ENCODE measurements at regions not wholly inside any gene's neighbourhood (a gene's known extent, or its start where the extent isn't known, plus 50 kb on each side); places are given as distances from the start of the nearest gene placed in this dataset.

DNA sequence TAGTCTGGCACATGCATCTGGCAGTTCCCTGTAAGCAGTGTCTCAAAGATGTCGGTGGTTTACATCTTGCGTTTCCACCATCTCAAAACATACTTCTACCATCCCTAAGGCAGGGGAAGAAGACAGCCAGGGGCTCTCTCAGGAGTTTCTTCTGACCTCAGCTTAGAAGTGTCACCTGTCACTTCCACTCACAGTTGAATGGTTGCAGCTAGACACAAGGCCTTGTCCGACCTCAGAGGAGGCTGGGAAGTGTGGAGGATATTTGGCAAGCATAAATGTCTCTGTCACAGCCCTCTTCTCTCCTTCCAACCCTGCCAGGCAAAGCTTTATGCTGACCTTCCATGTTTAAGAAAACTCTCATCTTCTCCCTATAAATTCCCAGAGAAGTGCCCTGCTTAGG is 193.3 kb downstream of the HERPUD2 start:
- no peak for DNase-seq

GRCh38 chr7:35499226-35499625 is 195.7 kb downstream of the HERPUD2 start:
- no peak for DNase-seq

DNA sequence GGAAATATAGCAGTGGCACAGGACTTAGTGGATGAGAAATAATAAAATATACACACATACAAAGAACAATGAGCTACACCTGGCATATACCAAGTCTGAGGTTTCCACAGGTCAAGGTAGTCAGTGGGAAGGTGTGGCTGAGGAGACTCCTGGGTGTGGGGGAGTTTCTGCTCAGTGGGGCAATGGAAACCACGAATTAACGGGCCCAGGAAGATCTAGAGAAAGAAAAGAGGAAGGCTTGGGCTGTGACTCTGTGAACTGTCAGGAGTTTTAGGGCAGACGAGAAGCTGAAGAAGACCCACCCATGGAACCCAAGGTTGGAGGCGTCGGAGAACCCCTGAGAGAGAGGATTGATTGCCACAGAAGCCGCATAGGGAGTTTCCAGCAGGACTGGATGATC is 196.5 kb downstream of the HERPUD2 start:
- DNase-seq: no peak

DNA sequence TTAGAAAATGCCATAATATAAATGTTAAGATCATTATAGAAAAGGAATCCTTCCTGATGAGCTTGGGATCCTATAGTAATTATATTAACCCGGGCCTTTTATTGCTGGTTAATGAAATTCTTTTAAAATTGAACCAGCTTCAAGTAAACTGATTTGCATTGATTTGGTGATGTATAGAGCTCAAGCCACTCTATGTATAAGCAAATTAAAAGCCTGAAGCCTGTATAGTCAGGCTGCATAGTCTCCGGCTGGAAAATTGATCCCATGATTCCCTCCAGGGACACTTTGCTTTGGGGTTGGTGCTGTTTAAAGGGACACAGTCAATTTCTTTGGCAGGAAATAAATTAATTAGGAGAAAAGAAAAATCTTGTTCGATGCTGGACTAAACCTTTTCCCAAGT is 199.1 kb downstream of the HERPUD2 start:
- no peak for DNase-seq

DNA sequence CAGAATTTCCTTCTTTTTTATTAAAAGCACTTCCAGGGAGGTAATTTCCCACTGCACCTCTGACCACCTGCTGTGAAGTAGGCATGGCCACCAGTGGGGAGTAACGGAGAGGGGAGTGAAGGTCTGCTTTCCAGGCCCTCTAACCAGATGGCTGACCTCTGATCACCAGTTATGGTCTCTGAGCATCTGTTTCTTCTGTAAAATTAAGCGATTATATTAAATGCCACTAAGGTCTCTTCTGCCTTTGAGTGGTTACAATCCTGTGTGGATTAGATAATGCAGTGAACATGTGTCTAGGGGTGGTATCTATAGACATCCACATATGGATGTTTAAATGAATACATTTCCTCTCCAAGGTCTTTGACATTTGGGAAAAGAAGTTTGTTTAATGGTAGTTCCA is 199.6 kb downstream of the HERPUD2 start:
- DNase-seq: no peak

GRCh38 chr7:35494407-35494806 is 200.5 kb downstream of the HERPUD2 start:
- DNase-seq: no peak

DNA sequence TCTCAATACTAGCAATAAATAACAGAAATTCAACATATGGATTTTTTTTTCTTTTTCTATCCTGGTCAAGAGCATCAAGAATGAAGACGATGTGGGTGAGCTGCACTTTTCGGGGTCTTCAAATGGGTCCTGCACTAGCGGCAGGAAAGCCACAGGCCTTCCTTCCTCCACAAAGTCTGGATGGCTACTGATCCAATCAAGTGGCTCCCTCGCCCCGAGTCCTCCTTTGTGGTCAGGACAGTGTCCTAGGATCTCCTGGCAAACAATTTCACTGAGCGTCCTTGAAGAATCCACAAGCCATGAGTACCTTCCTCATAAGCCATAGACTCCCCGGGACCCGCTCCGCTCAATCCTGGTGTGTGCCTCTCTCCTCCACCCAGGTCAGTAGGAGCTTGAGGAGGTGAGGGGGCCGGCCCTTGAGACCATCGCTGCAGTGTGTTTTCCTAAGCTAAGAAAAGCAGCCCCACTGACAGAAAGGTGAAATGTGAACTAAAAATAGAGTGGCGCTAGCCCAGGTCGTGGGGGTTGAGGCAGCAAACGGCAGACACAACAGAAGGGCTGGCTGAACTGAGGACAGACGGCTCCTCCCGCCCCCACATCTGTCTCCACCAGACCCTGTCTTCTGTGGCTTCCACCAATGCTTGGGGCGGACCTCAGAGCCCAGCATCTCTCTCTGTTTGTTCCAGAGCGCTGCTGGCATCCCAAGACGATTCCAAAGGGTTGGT is 202.3 kb downstream of the HERPUD2 start:
- no peak for DNase-seq

DNA sequence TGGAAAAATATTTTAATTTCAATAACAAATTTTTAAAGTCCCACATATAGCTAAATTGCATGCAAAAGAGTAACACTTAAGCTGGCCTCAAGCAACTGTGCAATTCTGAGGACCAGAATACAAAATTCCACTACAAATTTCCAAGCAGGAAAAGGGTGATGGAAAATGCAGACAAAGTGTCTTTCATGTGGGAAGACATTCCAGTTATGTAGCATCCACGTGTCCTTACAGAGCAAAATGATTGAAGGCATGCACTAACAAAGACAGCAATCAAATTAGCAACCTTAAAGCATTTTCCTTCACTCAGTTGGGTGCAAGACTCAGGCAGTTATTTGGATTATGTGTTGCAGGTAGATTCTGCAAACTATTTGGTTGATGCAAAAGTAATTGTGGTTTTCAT is 203.7 kb downstream of the HERPUD2 start:
- no peak for DNase-seq

DNA sequence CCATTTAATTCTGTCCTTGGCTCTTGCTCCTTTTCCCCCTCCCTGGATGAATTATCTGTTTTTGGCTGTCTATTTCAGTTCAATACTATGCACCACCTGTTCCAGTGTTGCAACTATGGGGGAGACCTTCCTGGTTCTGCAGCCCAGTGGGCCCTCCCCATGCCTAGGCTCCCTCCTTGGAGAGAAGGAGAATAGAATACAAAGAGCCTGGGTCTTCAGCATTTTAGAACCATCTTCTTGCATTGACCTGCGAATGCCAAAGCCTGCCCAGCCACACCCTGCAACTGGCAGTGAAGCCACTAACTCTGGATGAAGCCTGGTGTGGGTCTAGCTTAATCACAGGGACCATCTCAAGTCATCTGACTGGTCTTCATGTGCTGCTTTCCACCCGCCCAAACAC is 207.1 kb downstream of the HERPUD2 start:
- no peak for DNase-seq

- DNase-seq: no peak
Measured at GRCh38 chr7:35487402-35487801, 207.5 kb downstream of the HERPUD2 start.

DNA sequence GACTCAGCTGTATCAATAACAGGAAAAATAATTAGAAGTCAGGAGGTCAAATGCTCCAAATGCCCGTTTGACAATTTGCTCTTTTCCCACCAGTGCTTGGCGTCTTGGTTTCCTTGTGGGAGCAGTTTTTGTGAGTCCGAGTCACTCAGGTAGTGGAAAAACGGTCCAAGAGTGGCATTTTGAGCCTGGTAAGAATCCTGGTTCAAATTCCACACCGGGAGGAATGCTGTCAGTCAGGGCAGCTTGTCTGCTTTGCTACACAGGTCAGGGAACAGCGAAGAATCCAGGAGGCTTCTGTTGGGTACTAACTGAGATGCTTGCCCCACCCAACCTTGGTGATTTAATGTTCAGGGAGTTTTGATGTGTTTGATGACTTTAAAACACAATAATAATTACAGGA is 209.5 kb downstream of the HERPUD2 start:
- DNase-seq: no peak

- no peak for DNase-seq
Measured at GRCh38 chr7:35483568-35483967, 211.4 kb downstream of the HERPUD2 start.

- DNase-seq: no peak
Measured at GRCh38 chr7:35482231-35482630, 212.7 kb downstream of the HERPUD2 start.

DNA sequence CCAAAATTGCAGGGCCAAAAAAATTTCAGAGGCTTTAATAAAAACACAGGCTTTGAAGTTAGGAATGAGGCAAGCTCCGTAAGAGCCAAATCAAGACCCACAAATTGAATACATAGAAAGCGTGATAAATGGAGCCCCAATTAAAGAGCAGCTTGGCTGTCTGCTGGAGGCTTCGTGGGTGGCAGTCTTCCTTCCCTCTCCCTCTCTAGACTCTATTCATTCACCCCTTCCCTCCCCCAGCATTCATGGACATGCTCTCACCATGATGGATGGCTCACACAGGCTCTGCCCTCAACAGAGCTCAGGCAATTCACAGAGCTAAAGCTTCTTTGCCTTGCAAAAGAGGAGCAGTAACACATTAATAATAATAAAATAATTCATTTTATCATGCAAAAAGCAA is 214.1 kb downstream of the HERPUD2 start:
- no peak for DNase-seq

DNA sequence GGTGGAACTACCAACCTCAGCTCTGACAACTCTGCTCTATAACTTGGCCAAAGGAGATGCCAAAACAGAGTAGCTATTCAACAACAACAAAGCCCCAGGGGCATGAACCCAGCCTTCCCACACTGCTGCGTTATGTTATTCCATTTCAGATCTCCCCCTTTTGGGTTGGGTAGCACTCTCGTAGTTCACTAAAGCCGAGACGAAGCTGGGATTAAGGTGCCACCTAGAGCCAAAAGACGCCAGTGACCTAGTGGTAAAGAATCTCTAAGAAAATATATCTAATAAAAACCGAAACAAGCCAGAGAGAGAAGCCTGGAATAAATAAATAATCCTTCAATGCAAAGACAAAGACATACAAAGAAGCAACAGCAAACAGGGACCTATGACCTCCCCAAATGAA is 217.3 kb downstream of the HERPUD2 start:
- DNase-seq: no peak

DNA sequence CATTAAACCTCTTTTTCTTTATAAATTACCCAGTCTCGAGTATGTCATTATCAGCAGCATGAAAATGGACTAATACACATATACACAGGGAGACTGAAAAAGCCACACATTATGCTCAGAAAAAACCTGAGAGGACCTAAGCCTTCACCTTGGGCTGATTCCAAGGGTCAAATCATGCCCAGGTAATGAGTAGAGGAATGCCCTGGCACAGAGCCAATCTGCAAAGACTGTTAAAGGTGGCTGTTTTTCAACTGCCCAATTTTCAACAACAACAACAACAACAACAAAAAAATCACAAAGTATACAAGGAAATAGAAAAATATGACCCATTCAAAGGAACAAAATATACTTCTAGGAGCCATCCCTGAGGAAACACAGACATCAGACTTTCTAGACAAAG is 220.2 kb upstream of the TBX20 start:
- DNase-seq: no peak

DNA sequence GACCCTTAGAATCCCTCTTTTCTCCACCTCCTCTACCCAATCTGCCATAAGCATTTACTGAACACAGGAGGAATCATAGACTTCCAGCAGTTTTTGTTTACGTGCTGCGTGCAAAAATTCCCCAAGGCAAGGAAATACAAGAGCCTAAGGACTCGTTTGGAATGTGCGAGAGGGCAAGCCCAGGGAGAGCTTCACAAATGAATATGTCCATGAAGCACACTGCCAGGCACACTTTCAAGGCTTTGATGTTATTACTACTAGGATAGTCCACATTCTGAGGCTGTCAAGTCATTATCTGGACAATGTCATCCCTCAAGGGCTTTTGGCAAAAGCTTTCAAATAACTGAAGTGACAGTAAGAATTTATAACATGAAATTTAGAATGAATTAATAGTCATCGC is 214.7 kb upstream of the TBX20 start:
- no peak for DNase-seq

GRCh38 chr7:35467456-35467978 is 213.6 kb upstream of the TBX20 start:
- no peak for DNase-seq

DNA sequence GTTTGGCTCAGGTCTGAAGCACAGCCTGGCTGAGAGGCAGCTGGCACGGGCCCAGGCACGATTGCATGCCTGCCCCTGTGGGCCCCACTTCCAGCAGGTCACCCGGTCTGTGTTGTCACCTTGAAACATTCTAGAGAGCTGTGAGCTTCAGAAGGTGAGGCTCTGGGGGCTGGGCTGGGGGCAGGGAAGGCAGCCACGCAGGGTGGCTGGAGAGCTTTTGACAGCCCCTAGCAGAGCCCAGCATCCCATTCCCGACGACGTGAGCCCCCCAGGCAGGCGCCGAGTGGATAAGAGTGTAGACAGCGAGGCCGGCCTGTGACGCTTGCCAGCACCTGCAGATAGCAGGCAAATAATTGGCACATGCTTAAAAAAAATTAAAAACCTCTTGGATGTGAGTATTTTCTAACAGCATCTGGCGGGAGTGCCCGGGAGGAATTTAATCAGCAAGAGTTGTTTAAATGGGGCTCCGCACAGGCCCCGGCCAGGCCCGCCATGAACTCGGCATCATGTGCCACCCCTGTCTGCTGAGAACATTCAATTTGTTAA is 212.0 kb upstream of the TBX20 start:
- no peak for DNase-seq

- no peak for DNase-seq
Measured at GRCh38 chr7:35463751-35464150, 209.9 kb upstream of the TBX20 start.

DNA sequence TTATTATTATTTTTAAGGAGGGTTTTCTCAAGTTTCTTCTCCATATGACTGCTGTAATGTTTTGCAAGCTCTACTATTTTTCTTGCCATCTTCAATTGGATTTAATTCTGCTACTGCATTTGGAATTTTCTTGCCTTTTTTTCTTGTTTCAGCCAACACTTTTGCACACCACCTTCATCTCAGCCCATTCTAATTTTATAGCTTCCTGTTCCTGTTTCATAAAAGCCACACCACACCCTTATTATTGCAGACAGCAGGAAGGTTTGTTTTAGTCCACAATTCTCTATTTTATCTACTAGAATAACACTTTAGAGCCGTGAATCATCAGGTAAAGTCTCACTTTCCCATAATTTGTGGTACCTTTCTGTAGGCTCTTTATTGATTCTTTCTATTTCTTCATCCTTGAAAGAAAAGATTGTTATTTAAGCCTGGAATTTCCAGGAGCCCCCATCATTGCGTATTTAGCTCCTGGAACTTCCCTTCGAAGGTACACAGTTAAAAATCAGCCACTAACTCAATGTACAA is 209.3 kb upstream of the TBX20 start:
- DNase-seq: no peak

GRCh38 chr7:35454575-35455385 is 200.9 kb upstream of the TBX20 start:
- no peak for DNase-seq

Measured in renal pelvis (tissue), 1 donor.